ENCODE measurements at regions not wholly inside any gene's neighbourhood (a gene's known extent, or its start where the extent isn't known, plus 50 kb on each side); places are given as distances from the start of the nearest gene placed in this dataset.

GRCh38 chr3:22113453-22113852, 362.4 kb upstream of the ZNF385D start:
- DNase-seq (ENCODE audit: low spot score), result no peak

- DNase-seq (ENCODE audit: low spot score), result no peak
Measured at GRCh38 chr3:22115581-22115980, 364.6 kb upstream of the ZNF385D start.

DNA sequence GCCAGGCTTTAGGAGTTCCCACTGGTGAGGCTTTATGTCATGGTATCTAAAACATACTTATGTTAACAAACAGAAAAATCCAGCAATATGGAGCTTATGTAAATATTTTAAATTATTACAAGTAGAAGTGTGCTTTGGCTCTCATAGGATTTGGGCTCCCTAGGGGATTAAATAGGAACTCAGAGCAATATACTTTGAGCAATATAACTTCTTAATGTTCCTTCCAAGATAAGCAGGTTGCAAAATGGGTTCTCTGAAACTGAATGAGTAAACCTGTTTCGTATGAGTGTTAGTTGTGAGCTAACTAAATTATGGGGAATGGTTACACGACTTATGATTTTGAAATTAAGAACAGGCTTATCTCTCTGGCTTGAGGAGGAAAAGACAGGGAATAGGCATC, 366.1 kb upstream of the ZNF385D start:
- no peak for DNase-seq (ENCODE audit: low spot score)

DNA sequence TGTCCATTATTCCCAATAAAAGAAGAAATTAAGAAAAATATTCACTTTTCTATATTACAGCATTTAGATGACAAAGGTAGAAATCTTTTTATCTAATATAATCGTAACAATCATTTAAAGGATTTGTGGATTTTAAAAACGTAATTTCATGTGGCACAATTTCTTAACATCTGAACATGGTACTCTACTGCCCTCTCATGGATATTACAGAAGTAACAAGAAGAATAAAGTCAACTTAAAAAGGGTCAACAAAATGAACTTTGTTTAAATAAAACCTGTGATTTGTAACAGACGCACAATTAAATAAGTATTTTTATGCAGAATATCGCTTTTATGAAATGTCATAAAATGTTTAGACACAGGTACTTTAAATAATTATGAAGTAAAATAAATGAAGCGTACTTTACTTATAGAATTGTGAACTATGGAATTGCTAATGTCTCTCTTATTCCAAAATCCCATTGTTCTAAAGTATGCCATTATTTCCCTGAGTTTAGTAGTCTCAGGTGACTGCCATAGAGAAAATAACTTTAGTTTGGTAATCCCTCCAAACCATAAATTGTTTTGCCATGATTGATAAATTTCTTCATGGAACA, 366.8 kb upstream of the ZNF385D start:
- peak; percentile 13 for DNase-seq (ENCODE audit: low spot score)

GRCh38 chr3:22118542-22118941, 367.5 kb upstream of the ZNF385D start:
- no peak for DNase-seq (ENCODE audit: low spot score)

DNA sequence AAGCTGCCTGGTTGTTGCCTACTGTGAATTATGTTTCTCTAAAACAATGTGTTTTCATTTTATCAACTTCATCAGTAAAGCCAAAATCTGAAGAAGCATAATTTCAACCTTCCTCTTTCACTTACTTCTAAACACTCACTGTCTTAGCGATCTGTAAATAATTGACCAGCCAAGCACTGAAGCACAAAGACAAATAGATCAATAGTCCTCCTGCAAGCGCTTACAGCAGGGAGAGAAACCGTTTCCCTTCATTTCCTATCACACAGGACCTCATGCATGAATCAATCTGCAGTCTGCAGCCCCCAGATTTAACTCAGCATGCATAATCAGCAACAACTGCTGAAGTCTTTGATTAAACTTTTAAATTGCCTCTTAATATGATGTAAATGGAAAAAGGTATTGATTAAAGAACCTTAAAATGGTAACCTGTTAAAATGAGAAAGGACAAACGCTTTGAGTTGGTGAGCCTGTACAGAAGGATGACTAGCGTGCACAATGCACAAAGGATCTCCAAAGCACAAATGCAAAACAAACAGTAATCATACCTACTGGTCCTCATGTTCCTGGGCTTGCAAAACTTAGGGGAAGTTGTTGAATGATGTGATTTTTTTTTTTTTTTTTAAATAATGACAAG, 370.2 kb upstream of the ZNF385D start:
- DNase-seq (ENCODE audit: low spot score), result no peak

GRCh38 chr3:22122567-22122966, 371.6 kb upstream of the ZNF385D start:
- no peak for DNase-seq (ENCODE audit: low spot score)

DNA sequence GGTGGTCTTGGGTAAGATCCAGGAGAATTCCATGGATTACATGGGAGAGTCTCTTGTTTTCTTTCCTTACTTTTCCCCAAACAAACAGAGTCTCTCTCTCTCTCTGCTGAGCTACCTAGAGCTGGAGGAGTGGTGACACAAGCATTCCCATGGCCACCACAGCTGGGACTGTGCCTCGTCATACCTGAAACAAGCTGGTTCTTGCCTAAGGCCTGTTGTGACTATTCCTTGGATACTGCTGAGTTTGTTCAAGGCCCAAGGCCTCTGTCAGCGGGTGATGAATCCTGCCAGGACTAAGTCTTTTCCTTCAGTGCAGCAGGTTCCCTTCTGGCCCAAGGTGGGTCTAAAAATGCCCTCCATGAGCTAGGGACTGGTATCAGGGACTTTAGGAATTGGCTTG, 378.1 kb upstream of the ZNF385D start:
- DNase-seq (ENCODE audit: low spot score), result no peak

GRCh38 chr3:22141769-22142168, 390.8 kb upstream of the ZNF385D start:
- DNase-seq (ENCODE audit: low spot score), result no peak

DNA sequence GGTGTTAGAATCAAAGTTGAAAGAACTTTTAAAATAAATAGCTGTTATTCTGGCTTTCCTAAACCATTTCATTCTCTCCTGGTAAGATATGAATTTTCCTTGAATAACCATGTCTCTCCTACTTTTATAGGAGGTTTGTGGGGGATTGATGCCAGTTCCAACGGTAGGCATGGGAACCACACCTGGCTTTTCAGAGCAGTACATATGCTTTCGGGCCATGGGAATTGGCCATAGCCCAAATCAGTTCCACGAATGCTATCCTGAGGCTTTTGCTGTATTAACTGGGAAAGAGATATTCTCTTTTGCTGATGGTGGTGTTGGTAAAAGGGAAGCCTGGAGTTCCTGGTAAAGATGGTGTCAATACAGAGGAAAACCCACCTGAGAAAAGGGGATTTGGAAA, 396.2 kb upstream of the ZNF385D start:
- no peak for DNase-seq (ENCODE audit: low spot score)

DNA sequence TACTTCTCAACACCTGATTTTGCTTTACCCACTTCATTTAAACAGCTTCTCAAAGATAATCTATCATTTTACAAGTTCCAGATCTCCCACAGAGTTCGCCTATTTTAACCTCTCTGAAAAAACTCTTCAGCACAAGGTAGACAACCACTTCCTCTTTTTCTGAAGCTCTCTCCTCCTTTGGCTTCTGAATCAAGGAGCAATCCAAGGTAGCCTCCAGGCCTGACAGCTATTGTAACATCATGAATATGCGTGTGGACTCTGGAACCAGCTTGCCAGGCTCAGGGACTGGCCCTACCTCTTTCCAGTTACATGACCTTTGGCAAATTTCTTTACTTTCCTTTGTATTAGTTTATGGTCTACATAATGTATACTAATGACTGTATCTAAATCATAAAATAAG, 405.9 kb upstream of the ZNF385D start:
- DNase-seq (ENCODE audit: low spot score), result no peak

DNA sequence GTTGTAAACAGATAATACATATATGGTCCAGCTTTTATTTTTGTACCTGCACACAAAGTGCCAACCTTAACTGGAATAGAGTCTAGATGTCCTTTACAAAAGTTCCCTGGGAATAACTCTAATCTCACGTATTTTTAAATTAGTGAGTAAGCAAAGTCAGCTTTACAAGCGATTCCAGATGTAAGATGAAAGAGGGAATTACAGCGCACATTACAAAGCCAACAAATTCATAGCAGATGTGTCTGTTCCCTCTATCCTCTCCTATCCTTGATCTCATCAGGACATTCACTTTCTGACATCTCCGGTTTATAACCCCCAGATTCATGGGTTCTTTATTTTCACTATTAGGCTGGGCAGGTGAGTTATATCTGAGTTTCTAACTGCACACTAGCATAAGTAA, 406.8 kb upstream of the ZNF385D start:
- DNase-seq (ENCODE audit: low spot score), result no peak

DNA sequence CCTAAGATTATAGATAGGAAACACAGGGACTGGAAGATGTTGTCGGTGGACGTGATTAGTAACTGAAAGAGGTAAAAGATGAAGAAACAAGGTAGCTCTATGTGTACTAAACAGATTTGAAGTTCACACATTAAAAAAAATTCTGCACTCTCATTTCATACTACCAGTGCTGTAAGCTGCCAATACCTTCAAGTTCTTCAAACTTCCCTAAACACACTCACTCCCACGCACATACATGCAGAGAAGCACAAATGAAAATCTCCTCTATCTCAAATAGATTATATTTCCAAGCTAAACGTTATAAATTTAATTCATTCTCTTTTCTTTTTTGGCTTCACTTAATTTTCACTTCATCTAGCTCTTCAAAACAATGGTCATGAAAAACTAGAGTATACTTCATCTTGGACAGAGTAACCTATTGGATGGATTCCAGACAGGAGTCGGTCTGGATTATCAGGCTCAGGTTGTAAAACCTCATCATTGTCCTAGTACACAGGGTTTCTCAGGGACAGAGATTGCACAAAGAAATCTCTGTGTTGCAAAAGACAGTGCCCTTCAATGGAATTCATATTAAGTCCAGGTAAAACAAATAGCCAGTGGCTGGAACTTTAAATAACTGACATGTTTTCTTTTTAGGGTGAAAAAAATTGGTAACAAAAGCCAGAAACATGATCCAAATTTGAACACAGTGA, 408.1 kb upstream of the ZNF385D start:
- DNase-seq (ENCODE audit: low spot score), result no peak

GRCh38 chr3:22161315-22161714, 410.3 kb upstream of the ZNF385D start:
- no peak for DNase-seq (ENCODE audit: low spot score)

- no peak for DNase-seq (ENCODE audit: low spot score)
Measured at GRCh38 chr3:22170370-22170769, 419.4 kb upstream of the ZNF385D start.

DNA sequence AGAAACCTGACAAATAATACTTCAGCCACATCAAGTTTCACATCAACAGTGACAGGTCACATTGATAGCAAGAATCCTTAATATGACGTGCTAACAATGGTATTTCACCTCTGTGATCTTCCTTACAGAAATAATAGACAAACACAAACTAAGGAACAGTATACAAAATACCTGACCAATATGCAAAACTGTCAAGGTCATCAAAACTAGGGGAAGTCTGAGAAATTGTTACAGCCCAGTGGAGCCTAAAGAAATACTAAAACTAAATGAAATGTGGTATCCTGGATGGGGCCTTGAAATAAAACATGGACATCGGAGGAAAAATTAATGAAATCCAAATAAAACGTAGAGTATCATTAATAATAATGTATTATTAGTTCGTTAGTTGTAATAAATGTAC, 422.0 kb upstream of the ZNF385D start:
- no peak for DNase-seq (ENCODE audit: low spot score)

DNA sequence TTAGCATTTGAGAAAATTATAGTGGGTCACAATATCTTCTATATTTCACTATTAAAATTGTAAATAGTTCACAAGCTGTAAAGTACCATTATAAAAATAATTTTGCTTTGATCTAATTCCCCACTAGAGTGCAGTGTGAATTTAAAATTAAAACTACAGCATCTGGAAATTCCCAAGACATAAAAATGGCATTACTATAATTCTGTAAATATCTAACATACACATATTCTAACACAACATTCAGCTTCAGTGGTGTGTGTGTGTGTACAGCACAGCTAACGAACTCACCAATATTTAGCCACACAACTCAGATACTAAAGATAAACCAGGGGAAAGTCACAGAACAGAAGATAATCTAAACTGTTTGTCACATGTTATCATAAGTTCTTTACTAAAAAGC, 424.9 kb upstream of the ZNF385D start:
- DNase-seq (ENCODE audit: low spot score), result no peak

GRCh38 chr3:22176911-22177310, 425.9 kb upstream of the ZNF385D start:
- no peak for DNase-seq (ENCODE audit: low spot score)

DNA sequence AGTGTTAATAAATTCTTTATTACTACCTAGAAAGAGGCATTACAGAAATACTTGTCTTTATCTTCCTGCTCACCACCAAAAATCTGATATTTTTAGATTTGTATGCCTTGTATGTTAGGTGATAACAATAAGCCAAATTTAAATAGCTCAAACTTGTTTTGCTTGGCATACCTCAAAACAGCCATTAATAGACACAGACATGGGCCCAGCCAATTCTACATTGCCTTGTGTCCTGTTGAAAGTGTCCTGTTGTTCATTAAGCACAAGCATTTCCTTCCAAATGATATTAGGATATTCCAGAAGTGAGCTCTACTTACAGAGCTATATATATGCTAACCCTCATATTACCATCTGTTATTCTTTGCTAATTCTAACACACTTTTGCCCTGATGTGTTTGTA, 438.6 kb upstream of the ZNF385D start:
- no peak for DNase-seq (ENCODE audit: low spot score)

DNA sequence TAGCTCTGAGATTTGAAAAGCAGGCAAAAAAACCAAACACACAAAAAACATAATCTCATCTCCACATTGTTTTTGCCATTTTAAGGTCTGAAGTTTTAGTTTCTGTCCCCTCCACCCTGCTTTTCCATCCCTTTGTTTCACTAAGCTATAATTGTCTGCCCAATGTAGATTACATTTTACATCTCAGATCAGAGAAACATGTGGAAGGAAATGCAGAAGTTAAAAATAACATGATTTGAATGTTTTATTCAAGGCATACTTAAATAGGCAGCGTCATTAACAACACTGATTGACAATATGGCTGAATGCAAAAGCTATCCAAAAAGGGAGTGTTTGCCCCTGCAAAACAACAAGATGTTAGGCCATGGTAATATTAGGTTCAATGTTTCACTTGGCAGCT, 448.1 kb upstream of the ZNF385D start:
- no peak for DNase-seq (ENCODE audit: low spot score)

DNA sequence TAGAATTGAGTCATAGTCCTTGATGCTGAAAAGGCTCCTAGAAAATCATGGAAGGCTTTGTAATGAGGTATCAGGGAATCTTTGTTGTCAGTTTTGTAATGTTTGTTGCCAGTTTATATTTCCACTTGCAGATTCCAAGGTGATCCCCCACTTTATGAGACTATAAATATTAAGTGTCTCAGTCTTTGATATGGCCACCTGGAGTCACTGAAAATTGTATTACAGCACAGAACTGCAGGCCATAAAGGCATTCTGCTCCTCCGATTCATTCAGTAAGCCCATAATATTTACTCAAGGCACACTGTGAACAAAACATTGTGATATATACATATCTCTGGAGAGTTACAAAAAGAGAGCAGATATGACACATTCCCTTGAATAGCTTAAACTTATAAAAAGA, 457.8 kb upstream of the ZNF385D start:
- no peak for DNase-seq (ENCODE audit: low spot score)

GRCh38 chr3:22209578-22209977, 458.6 kb upstream of the ZNF385D start:
- DNase-seq (ENCODE audit: low spot score), result no peak

DNA sequence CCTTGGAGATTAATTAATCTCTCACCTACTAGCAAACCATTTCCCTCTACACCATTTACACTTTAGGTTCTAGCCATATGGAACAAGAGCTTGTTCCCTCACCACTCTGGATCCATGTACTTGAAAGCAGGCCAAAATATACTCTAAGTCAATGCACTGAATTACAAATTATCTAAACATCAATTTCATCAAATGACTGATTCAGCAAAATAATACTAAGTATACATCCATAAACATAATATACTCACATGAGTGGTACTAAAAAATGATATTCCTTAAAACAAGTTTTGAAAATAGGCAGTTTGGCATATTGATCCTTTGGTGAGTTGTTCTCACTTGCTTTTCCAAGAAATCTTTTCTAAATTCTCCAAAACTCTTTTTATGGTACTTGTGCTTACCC, 459.7 kb upstream of the ZNF385D start:
- no peak for DNase-seq (ENCODE audit: low spot score)

DNA sequence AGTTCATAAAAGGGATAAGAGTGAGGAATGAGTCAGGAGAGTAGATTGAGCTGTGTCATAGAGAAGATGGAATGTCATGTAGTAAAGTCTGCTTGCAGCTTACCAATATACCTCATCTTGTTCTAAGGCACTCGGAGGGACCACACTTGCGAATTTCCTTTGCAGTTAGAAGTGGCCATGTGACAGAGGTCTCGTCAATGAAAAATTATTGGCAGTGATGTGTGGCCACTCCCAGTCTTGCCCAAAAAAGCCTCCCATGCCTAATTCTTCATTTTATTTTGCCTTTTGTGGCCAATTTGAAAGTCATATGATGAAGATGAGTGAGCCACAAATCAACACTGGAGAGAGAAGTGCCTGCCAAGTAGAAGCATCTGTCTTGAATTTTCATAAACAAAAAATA, 465.6 kb upstream of the ZNF385D start:
- no peak for DNase-seq (ENCODE audit: low spot score)
